ENCODE measurements at regions not wholly inside any gene's neighbourhood (a gene's known extent, or its start where the extent isn't known, plus 50 kb on each side); places are given as distances from the start of the nearest gene placed in this dataset.

DNA sequence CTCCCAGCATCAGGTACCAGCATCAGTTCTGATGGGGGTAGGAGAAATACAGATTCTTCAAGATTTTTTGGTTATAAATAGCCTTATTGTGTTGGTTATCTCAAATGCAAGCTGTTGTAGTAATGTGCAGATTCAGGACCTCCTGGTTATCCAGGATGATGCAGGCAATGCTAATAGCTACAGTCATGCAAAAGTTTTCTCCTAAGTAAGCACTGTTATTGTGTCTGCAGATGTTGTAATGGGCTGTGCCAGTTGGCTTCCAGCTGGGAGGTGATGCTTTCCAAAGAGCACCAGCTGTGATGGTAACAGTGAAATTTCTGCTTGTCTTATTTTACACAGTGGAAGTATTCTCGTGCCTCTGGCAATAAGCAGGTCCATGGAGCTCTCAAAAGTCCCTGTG is 719.2 kb upstream of the CTNND2 start:
- TF ChIP-seq CTCF (IDR thresholded peaks at IDR 0.05; ENCODE audit: borderline replicate concordance, extremely low read depth, low read length, poor library complexity, severe bottlenecking): no peak
- TF ChIP-seq EZH2 (IDR thresholded peaks at IDR 0.05; ENCODE audit: borderline replicate concordance, low read depth, low read length, severe bottlenecking): no peak
